HEK293T (cell line): ENCODE measurements at regions not wholly inside any gene's neighbourhood (a gene's known extent, or its start where the extent isn't known, plus 50 kb on each side); places are given as distances from the start of the nearest gene placed in this dataset.

Experiments used
- ARNT ChIP-seq: fragments of 450-650 bp; IDR thresholded peaks from 2 replicates; pipeline ENCODE4 v1.6.1; 2017; ENCODE audit warnings: mild to moderate bottlenecking
- HDGF ChIP-seq: fragments of 450-650 bp; IDR thresholded peaks from 2 replicates; pipeline ENCODE4 v1.6.1; 2017; ENCODE audit warnings: antibody characterized with exemption, borderline replicate concordance

- TF ChIP-seq ARNT (no peak), HDGF (no peak)
Measured at GRCh38 chr5:158317507-158317906, 458.6 kb upstream of the CLINT1 start.
